Lower lobe of right lung (tissue), 2 donors: ENCODE measurements at regions not wholly inside any gene's neighbourhood (a gene's known extent, or its start where the extent isn't known, plus 50 kb on each side); places are given as distances from the start of the nearest gene placed in this dataset.
A peak's percentile ranks its signal among the peaks of the same experiment; 100 is the strongest.

ENCODE experiments used
- ATAC-seq, 2 donors: fragments of 200-7000 bp; cut with Tn5 transposase; one replicate each; pipeline ENCODE4 v1.9.1; 2020 to 2022; ENCODE audit warnings: mild to moderate bottlenecking in 2 of 2, moderate library complexity in 2 of 2
- DNase-seq: peaks from one replicate; pipeline ENCODE4 v3.0.0-alpha.2; 2020
- H3K27ac ChIP-seq: fragments of 200-600 bp; one replicate; pipeline ENCODE4 v1.8.0; 2022
- H3K27me3 ChIP-seq: fragments of 200-600 bp; one replicate; pipeline ENCODE4 v1.8.0; 2022; ENCODE audit warnings: low read depth
- H3K36me3 ChIP-seq: fragments of 200-600 bp; one replicate; pipeline ENCODE4 v1.8.0; 2022; ENCODE audit warnings: mild to moderate bottlenecking
- H3K4me1 ChIP-seq: fragments of 200-600 bp; one replicate; pipeline ENCODE4 v1.8.0; 2022
- H3K4me3 ChIP-seq: fragments of 200-600 bp; one replicate; pipeline ENCODE4 v1.8.0; 2022; ENCODE audit warnings: mild to moderate bottlenecking
- H3K9me3 ChIP-seq: fragments of 200-600 bp; one replicate; pipeline ENCODE4 v1.8.0; 2022
- intact Hi-C: fragments of 100-400 bp; cut with DNase I; formaldehyde crosslinking; loops from one replicate; pipeline ENCODE4 v1.11.0; 2022
- TF ChIP-seq, protein P1 (sequence below): fragments of 200-600 bp; IDR thresholded peaks from one replicate; pipeline ENCODE4 v1.8.0; 2022; ENCODE audit warnings: antibody characterized with exemption, mild to moderate bottlenecking
- donor health status: DM: no; HTN: yes; CAD: no; lungs with severe emphysema.

DNA sequence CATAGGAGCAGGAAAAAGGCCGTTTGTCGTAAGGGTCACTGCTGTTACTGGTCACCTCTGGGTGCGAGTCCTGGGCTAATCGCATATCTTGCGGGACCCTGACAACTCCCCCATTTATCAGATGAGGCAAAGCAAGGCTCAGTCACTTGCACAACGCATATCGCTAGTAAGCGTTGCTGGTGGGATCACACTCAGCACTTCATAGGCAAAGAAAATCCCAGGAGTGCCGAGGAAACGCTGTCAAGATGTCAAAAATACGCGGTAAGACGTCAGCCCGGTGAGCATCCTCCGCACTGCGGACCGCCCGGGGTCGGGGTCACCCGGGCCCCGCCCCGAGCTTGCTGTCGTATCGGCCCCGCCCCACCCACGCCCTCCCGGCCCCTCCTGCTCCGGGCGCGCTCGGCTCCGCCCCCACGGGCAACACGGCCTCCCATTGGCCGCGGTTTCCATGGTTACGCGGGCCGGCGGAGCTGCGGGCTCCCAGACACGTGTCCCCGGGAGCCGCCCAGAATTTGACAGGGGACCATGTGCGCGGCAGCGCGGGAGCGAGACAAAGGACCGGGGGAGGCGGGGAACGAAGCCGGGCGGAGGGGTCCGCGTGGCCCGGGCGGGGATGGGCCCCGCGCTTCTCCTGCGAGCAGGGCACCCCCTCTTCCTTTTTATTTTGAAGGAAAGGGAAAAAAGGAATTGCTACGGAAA, 80.2 kb upstream of the IER5L start:
- TF ChIP-seq, protein P1, sequence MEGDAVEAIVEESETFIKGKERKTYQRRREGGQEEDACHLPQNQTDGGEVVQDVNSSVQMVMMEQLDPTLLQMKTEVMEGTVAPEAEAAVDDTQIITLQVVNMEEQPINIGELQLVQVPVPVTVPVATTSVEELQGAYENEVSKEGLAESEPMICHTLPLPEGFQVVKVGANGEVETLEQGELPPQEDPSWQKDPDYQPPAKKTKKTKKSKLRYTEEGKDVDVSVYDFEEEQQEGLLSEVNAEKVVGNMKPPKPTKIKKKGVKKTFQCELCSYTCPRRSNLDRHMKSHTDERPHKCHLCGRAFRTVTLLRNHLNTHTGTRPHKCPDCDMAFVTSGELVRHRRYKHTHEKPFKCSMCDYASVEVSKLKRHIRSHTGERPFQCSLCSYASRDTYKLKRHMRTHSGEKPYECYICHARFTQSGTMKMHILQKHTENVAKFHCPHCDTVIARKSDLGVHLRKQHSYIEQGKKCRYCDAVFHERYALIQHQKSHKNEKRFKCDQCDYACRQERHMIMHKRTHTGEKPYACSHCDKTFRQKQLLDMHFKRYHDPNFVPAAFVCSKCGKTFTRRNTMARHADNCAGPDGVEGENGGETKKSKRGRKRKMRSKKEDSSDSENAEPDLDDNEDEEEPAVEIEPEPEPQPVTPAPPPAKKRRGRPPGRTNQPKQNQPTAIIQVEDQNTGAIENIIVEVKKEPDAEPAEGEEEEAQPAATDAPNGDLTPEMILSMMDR: no peak
- peak overlapping the region; percentile 41 for H3K4me3 ChIP-seq
- ATAC-seq: peak; percentile 89 to 93
- no peak overlapping the region for H3K27ac ChIP-seq
- peaks cover 14% of the 10 kb centered on the region for H3K4me1 ChIP-seq
- H3K36me3 ChIP-seq: no peaks in the 10 kb centered on the region
- peak; percentile 92 for DNase-seq
- intact Hi-C loops: no loop called here
- H3K9me3 ChIP-seq: no peaks in the 10 kb centered on the region
- H3K27me3 ChIP-seq: peaks cover 42% of the 10 kb centered on the region

DNA sequence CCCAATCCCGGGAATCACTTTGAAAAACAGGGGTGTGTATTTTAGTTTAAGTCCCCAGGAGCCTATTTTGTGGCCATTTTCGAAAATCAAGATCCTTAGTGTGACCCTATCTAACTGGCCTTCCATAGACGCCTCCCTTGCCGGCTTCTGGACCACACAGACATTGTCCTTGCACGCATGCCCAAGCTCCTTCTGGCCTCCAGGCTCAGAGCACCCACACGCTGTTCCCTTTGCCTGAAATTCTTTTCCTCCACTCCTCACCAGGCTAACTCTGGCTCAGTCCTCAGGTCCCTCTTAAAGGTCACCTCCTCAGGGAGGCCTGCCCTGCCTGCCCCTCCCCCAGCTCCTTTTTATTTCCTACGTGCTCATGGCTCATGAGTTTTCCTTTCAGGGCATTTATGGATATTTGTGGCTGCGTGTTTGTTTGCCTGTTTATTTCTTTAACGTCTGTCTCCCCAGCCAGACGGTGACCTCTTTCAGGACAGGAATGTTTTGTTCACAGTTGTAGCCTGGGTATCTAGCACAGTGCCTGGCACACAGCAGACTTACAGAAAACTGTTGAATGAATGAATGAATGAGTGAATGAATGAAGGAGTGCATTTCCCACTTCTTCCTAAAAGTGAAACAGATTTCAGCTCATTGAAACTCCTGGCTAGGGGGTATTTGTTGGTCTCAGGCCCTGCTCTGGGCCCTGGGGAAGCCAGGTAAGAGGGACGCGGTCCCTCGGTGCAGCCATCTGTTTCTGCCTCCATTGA, 79.1 kb upstream of the IER5L start:
- TF ChIP-seq, protein P1: no peak
- no peaks in the 10 kb centered on the region for H3K9me3 ChIP-seq
- no peaks in the 10 kb centered on the region for H3K36me3 ChIP-seq
- DNase-seq (peak; percentile 19), ATAC-seq (no peak)
- intact Hi-C loops: no loop called here
- peaks cover 14% of the 10 kb centered on the region for H3K4me1 ChIP-seq
- H3K4me3 ChIP-seq: no peak overlapping the region
- no peak overlapping the region for H3K27ac ChIP-seq
- H3K27me3 ChIP-seq: peaks cover 42% of the 10 kb centered on the region

DNA sequence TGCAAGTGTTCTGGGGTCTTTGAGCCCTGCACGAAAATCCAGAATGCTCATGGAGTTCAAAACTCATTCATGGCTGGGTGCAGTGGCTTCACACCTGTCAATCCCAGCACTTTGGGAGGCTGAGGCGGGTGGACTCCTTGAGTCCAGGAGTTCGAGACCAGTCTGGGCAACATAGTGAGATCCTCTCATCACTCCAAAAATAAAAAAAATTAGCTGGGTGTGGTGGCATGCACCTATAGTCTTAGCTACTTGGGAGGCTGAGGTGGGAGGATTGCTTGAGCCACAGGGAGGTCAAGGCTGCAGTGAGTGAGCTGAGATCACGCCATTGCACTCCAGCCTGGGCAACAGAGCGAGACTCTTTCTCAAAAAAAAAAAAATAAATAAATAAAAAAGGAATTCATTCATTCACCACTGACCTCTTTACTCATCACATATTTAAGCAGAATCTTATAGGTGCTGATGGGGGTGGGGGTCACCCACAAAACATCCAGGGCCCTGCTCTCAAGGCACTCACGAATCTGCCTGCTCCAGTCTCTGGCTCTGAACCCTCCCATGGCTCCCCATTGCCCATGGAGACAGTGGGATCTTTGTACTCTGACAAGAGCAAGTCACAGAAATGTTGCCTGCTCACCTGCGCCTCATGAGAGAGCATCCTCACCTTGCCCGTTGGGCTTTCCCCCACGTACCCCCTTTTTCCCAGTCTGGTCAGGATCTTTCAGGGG, 76.7 kb upstream of the IER5L start:
- no peak for ATAC-seq
- intact Hi-C loops: no loop called here
- no peak overlapping the region for H3K27ac ChIP-seq

DNA sequence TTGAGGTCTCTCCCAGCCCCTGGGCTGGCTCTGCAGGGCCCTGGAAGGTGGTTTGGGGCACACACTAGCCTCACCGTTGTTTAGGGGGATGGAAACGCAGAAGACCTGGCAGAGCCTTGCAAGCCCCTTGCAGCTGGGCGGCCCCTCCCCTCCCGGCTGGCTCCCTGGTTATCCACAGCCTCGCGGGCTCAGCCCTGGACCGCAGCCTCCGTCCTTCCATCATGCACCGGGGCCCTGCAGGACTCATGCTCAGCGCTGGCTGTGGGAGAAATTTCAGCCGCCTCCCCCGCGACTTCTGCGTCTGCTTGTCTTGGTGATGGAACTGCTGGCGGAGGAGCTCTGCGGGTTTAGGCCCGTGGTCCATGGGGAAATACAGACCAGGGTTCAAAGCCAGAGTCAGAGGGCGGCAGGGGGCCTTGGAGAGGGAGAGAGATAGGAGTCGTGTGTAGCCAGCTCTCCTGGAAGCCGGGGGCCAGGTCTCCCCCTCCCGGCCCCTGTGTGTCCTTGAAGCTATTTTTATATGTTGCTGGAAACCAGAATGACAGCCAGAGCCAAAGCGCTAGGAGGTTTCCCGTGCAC, 75.8 kb upstream of the IER5L start:
- Histone ChIP-seq H3K27me3 (peaks cover 23% of the 10 kb centered on the region), H3K36me3 (no peaks in the 10 kb centered on the region), H3K9me3 (no peaks in the 10 kb centered on the region), H3K4me3 (no peak overlapping the region), H3K27ac (no peak overlapping the region), H3K4me1 (peaks cover 10% of the 10 kb centered on the region)
- TF ChIP-seq, protein P1: no peak
- ATAC-seq (no peak), DNase-seq (peak; percentile 44)
- intact Hi-C loops: no loop called here

More for the DNA sequence above, 76.7 kb upstream of the IER5L start:
- Histone ChIP-seq H3K4me3 (no peak overlapping the region), H3K36me3 (no peaks in the 10 kb centered on the region), H3K9me3 (no peaks in the 10 kb centered on the region), H3K4me1 (peaks cover 14% of the 10 kb centered on the region), H3K27me3 (peaks cover 30% of the 10 kb centered on the region)
- DNase-seq: peak; percentile 14
- TF ChIP-seq, protein P1: no peak
